ENCODE measurements at regions not wholly inside any gene's neighbourhood (a gene's known extent, or its start where the extent isn't known, plus 50 kb on each side); places are given as distances from the start of the nearest gene placed in this dataset.

GRCh38 chr4:18262832-18263231, 241.3 kb upstream of the LCORL start:
- no peak overlapping the region for H3K4me3 ChIP-seq
- intact Hi-C loops (cut with DNase I): no loop called here
- TF ChIP-seq CTCF (IDR thresholded peaks at IDR 0.05) (no peak), POLR2A (IDR thresholded peaks at IDR 0.05) (no peak)

GRCh38 chr4:18252052-18252451, 230.5 kb upstream of the LCORL start:
- Histone ChIP-seq H3K9me3 (replicated peaks in 1 of 3) (no peaks in the 10 kb centered on the region), H3K27ac (no peak overlapping the region), H3K27me3 (no peaks in the 10 kb centered on the region), H3K4me1 (replicated peaks in 1 of 2) (no peaks in the 10 kb centered on the region), H3K4me3 (no peak overlapping the region), H3K36me3 (replicated peaks in 1 of 2) (no peaks in the 10 kb centered on the region)
- intact Hi-C loops (cut with DNase I): no loop called here
- TF ChIP-seq CTCF (IDR thresholded peaks at IDR 0.05) (no peak), POLR2A (IDR thresholded peaks at IDR 0.05) (no peak)
- WGBS, 4 donors: 60 to 68% (median 64%) methylated on average over 1 of the region's 1 CpG
- no peak for DNase-seq

More at GRCh38 chr4:18262832-18263231, 241.3 kb upstream of the LCORL start:
- H3K36me3 ChIP-seq (replicated peaks in 1 of 2): no peaks in the 10 kb centered on the region
- H3K27me3 ChIP-seq: no peaks in the 10 kb centered on the region
- no peak overlapping the region for H3K27ac ChIP-seq
- 73 to 80% (median 77%) methylated on average over 3 of the region's 3 CpGs for WGBS, 4 donors
- no peaks in the 10 kb centered on the region for H3K4me1 ChIP-seq (replicated peaks in 1 of 2)
- no peaks in the 10 kb centered on the region for H3K9me3 ChIP-seq (replicated peaks in 1 of 3)
- no peak for DNase-seq

- DNase-seq: no peak
- no peaks in the 10 kb centered on the region for H3K4me1 ChIP-seq (replicated peaks in 1 of 2)
- no peaks in the 10 kb centered on the region for H3K9me3 ChIP-seq (replicated peaks in 1 of 3)
- H3K36me3 ChIP-seq (replicated peaks in 1 of 2): no peaks in the 10 kb centered on the region
- H3K27ac ChIP-seq: no peak overlapping the region
- intact Hi-C loops (cut with DNase I): no loop called here
- TF ChIP-seq POLR2A (IDR thresholded peaks at IDR 0.05) (no peak), CTCF (IDR thresholded peaks at IDR 0.05) (no peak)
- no peak overlapping the region for H3K4me3 ChIP-seq
- H3K27me3 ChIP-seq: no peaks in the 10 kb centered on the region
Observed at GRCh38 chr4:18250564-18250963, 229.0 kb upstream of the LCORL start.

GRCh38 chr4:18248611-18249010, 227.1 kb upstream of the LCORL start:
- DNase-seq: no peak
- no peak overlapping the region for H3K27ac ChIP-seq
- intact Hi-C loops (cut with DNase I): no loop called here
- H3K4me3 ChIP-seq: no peak overlapping the region
- no peaks in the 10 kb centered on the region for H3K36me3 ChIP-seq (replicated peaks in 1 of 2)
- no peaks in the 10 kb centered on the region for H3K9me3 ChIP-seq (replicated peaks in 1 of 3)
- WGBS, 4 donors: 60 to 90% (median 87%) methylated on average over 2 of the region's 2 CpGs
- no peaks in the 10 kb centered on the region for H3K27me3 ChIP-seq
- no peaks in the 10 kb centered on the region for H3K4me1 ChIP-seq (replicated peaks in 1 of 2)
- TF ChIP-seq CTCF (IDR thresholded peaks at IDR 0.05) (no peak), POLR2A (IDR thresholded peaks at IDR 0.05) (no peak)

All from adrenal gland (tissue), 9 donors.